PFSK-1 (cell line): ENCODE measurements at regions not wholly inside any gene's neighbourhood (a gene's known extent, or its start where the extent isn't known, plus 50 kb on each side); places are given as distances from the start of the nearest gene placed in this dataset.

ENCODE experiments used
- FOXP2 ChIP-seq: optimal IDR thresholded peaks from 2 replicates; pipeline ENCODE3; 2011; ENCODE audit warnings: borderline replicate concordance, control low read depth, inconsistent platforms; ENCODE audit not compliant: insufficient read depth; ENCODE audit errors: extremely low read length, extremely low read depth
- POLR2AphosphoS5 ChIP-seq: IDR thresholded peaks from 2 replicates; pipeline ENCODE4 v1.6.1; 2012; ENCODE audit warnings: low read depth, mild to moderate bottlenecking, control low read depth, low read length, moderate library complexity
- SIN3A ChIP-seq: IDR thresholded peaks from 2 replicates; pipeline ENCODE4 v1.6.1; 2012; ENCODE audit warnings: mild to moderate bottlenecking, low read length, moderate library complexity, borderline replicate concordance; ENCODE audit not compliant: insufficient read depth
- TAF1 ChIP-seq: IDR thresholded peaks from 2 replicates; pipeline ENCODE4 v1.6.1; 2012; ENCODE audit warnings: low read length, control low read depth, borderline replicate concordance; ENCODE audit not compliant: insufficient read depth
- TF ChIP-seq, protein P1 (sequence below), 2 experiments: IDR thresholded peaks; 2 replicates each; pipeline versions ENCODE4 v1.6.1 to v1.8.0; 2011 to 2012; ENCODE audit warnings: low read depth in 2 of 2, low read length in 2 of 2, control low read depth in 1 of 2, inconsistent platforms in 1 of 2, mild to moderate bottlenecking in 1 of 2, moderate library complexity in 1 of 2; ENCODE audit not compliant: insufficient read depth in 1 of 2

DNA sequence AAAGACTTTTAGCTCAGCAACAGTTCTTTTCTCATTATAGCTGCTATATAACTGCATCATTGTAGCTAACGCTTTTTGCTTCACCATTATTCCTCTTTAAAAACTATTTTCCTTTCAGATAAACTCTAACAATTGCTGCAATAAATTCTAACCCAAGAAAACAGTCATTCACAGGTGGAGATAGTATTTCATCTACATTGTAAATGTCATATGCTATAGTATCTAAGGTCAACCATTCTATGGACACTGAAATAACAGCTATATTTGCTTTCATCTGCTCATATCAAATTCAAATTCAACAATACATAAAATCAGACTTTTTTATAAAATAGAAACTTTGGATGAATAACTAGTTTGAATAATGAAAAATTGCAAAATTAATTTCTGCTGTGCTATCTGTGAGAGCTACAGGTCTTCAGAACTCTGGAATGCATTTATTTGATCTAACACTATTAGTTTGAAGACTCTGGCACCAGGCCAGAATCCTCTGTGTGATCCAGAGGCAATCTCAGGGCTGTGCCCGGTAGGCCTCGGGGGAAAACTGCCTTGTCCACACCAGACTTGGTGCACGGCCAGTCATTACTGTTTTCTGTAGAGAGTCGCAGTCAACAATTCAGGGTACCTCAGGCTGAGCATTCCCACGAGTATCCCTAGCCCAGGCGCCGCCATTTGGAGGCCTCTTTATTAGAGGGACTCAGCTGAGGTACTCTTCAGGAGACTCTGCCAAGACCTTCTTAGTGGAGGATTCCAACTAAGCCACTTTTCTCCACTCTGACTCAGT, 332.4 kb downstream of the SLC7A11 start:
- TF ChIP-seq FOXP2 (no peak), POLR2AphosphoS5 (no peak), TAF1 (no peak), SIN3A (no peak)
- TF ChIP-seq, protein P1, sequence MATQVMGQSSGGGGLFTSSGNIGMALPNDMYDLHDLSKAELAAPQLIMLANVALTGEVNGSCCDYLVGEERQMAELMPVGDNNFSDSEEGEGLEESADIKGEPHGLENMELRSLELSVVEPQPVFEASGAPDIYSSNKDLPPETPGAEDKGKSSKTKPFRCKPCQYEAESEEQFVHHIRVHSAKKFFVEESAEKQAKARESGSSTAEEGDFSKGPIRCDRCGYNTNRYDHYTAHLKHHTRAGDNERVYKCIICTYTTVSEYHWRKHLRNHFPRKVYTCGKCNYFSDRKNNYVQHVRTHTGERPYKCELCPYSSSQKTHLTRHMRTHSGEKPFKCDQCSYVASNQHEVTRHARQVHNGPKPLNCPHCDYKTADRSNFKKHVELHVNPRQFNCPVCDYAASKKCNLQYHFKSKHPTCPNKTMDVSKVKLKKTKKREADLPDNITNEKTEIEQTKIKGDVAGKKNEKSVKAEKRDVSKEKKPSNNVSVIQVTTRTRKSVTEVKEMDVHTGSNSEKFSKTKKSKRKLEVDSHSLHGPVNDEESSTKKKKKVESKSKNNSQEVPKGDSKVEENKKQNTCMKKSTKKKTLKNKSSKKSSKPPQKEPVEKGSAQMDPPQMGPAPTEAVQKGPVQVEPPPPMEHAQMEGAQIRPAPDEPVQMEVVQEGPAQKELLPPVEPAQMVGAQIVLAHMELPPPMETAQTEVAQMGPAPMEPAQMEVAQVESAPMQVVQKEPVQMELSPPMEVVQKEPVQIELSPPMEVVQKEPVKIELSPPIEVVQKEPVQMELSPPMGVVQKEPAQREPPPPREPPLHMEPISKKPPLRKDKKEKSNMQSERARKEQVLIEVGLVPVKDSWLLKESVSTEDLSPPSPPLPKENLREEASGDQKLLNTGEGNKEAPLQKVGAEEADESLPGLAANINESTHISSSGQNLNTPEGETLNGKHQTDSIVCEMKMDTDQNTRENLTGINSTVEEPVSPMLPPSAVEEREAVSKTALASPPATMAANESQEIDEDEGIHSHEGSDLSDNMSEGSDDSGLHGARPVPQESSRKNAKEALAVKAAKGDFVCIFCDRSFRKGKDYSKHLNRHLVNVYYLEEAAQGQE (IDR thresholded peaks at IDR 0.05; ENCODE audit: insufficient read depth in 1 of 2, low read depth in 2 of 2, low read length in 2 of 2): no peak

DNA sequence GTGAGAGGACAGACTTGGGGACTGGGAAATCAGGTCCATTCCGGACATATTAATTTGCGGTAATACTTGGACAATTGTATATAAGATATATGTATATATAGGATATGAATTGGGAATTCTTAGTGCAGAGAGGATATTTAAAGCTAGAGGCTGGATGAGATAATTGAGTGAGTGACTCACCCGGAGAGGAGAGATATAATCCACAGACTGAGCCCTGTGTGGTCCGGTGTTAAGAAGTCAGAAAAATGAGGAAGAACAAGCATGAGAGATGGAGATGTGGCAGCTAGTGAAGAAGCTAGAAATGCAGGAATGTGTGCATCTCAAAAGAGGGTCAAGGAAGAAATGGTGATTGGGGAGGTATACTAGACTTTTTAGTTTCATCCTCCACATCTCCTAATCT, 336.2 kb downstream of the SLC7A11 start:
- TF ChIP-seq POLR2AphosphoS5 (no peak), TAF1 (no peak), SIN3A (no peak), FOXP2 (no peak)
- TF ChIP-seq, protein P1 (IDR thresholded peaks at IDR 0.05; ENCODE audit: insufficient read depth in 1 of 2, low read depth in 2 of 2, low read length in 2 of 2): no peak

DNA sequence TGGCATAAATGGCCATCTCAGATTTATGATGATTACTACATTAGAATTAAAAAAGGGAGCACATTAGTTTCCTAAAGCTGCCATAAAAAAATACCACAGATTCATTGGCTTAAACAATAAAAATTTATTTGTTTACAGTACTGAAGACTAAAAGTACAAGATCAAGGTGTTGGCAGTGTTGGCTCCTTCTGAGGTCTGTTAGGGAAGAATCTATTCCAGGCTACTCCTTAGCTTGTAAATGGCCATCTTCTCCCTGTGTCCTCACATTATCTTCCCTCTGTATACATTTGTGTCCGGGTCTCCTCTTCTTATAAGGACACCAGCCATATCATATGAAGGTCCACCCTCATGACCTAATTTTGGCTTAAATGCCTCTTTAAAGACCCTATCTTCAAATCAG, 341.0 kb downstream of the SLC7A11 start:
- TF ChIP-seq, protein P1 (IDR thresholded peaks at IDR 0.05; ENCODE audit: insufficient read depth in 1 of 2, low read depth in 2 of 2, low read length in 2 of 2): no peak
- TF ChIP-seq SIN3A (no peak), POLR2AphosphoS5 (no peak), FOXP2 (no peak), TAF1 (no peak)

DNA sequence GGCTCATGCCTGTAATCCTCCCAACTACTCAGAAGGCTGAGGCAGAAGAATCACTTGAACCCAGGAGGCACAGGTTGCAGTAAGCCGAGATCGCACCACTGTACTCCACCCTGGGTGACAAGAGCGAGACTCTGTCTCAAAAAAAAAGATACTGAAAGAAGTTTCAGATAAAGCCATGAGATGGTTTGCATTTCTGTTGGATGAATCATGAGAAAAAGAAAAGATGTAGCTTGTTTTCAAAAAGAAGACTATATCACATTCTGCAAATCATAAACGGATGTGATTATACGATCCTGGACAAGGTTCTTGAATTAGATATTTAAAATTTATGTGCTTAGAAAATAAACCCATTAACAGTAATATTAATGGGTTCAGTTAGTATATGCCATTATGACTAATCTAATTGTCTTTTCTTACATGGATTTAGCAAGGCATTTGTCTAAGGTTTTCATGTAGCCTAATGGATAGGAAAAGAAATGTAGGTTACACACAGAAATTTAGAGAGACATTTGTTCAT, 345.9 kb downstream of the SLC7A11 start:
- TF ChIP-seq, protein P1 (IDR thresholded peaks at IDR 0.05; ENCODE audit: insufficient read depth in 1 of 2, low read depth in 2 of 2, low read length in 2 of 2): no peak
- TF ChIP-seq TAF1: no peak
- no peak for TF ChIP-seq POLR2AphosphoS5
- TF ChIP-seq FOXP2: no peak
- no peak for TF ChIP-seq SIN3A

DNA sequence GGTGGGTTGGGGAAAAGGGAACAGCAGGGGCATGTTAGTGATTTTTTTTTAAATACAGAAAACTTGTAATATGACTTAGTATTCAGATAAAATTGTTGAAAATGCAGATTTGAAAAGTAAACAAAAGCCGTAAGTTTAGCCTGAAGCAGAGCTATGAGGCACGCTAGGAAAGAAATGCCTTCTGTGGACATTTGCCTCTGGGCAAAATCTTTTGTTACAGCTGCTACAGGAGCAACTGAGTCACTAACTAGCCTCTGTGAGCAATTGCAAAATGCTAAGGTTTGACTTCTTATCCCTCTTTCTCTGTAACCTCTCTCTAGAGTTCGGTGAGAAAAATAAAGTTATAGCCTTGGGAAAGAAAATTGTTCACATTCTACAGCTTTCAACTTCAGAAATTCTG, 350.0 kb downstream of the SLC7A11 start:
- TF ChIP-seq POLR2AphosphoS5 (no peak), TAF1 (no peak), FOXP2 (no peak), SIN3A (no peak)
- TF ChIP-seq, protein P1 (IDR thresholded peaks at IDR 0.05; ENCODE audit: insufficient read depth in 1 of 2, low read depth in 2 of 2, low read length in 2 of 2): no peak
